Erythroblast (primary cell): ENCODE measurements at regions not wholly inside any gene's neighbourhood (a gene's known extent, or its start where the extent isn't known, plus 50 kb on each side); places are given as distances from the start of the nearest gene placed in this dataset.

ENCODE experiments used
- GATA1 ChIP-seq: IDR thresholded peaks from 2 replicates; pipeline ENCODE4 v1.6.1; 2011; ENCODE audit warnings: low read depth, mild to moderate bottlenecking, control low read depth, low read length, moderate library complexity
- POLR2A ChIP-seq: IDR thresholded peaks from 2 replicates; pipeline ENCODE4 v1.6.1; 2011; ENCODE audit warnings: mild to moderate bottlenecking, low read length

- no peak for TF ChIP-seq POLR2A
- TF ChIP-seq GATA1 = no peak
These were observed 72.9 kb upstream of the POM121L12 start for GRCh38 chr7:52962402-52963076.
